NB4 (cell line): ENCODE measurements at regions not wholly inside any gene's neighbourhood (a gene's known extent, or its start where the extent isn't known, plus 50 kb on each side); places are given as distances from the start of the nearest gene placed in this dataset.
"Not testable (repeated sequence)": the region's sequence is repeated elsewhere in the genome, so short reads cannot be mapped to it uniquely, and the experiment has no call there.

Experiments
- CTCF ChIP-seq: IDR thresholded peaks from one replicate; pipeline ENCODE4 v1.5.1; 2012; ENCODE audit warnings: low read depth, low read length
- MAX ChIP-seq: IDR thresholded peaks from 2 replicates; pipeline ENCODE4 v1.6.1; 2011; ENCODE audit warnings: low read depth, low read length
- POLR2A ChIP-seq: IDR thresholded peaks from 2 replicates; pipeline ENCODE4 v1.6.1; 2011; ENCODE audit warnings: mild to moderate bottlenecking; ENCODE audit not compliant: insufficient read length; ENCODE audit errors: extremely low read depth

- not testable (repeated sequence) for TF ChIP-seq CTCF, MAX, POLR2A
Measured at GRCh38 chr2:239644594-239644993, 243.8 kb upstream of the HDAC4 start.
